K562 (cell line): ENCODE measurements at regions not wholly inside any gene's neighbourhood (a gene's known extent, or its start where the extent isn't known, plus 50 kb on each side); places are given as distances from the start of the nearest gene placed in this dataset.

Experiments used
- ATAC-seq: fragments of 200-7000 bp; cut with Tn5 transposase; 3 replicates; pipeline ENCODE4 v1.9.1; 2020; ENCODE audit warnings: moderate library complexity
- BruUV-seq: library from RNA; stranded (reverse); fragments of 400-500 nt; replicated peaks from 2 replicates; lab custom pipeline; 2021; lab: Mats Ljungman, UMichigan
- CTCF ChIA-PET: fragments of 300-600 bp; formaldehyde crosslinking; extraction: SDS; loops from one replicate; lab custom pipeline; 2021; ENCODE audit warnings: low intra/inter-chr PET ratio; lab: Yijun Ruan, JAX
- POLR2A ChIA-PET: fragments of 300-600, 350-650 bp; sonication (Branson Sonifier 250); formaldehyde crosslinking; extraction: SDS; loops from one replicate; lab custom pipeline; 2021; ENCODE audit warnings: antibody characterized with exemption, inconsistent platforms; lab: Yijun Ruan, JAX
- DNase-seq, 4 experiments: peaks; one replicate each; pipeline versions ENCODE4 v3.0.0 to v3.0.0-alpha.2; 2011 to 2018; ENCODE audit warnings: low spot score in 3 of 4, mixed read lengths in 3 of 4; ENCODE audit errors: extremely low read depth in 1 of 4
- FAIRE-seq: peaks from 2 replicates; lab custom pipeline; 2011; peaks lifted over from hg19 to GRCh38; lab: Jason Lieb, UNC
- H2AFZ ChIP-seq: 2 replicates; pipeline ENCODE4 v1.6.0; 2011; ENCODE audit warnings: low read depth, low read length, control low read depth, inconsistent platforms
- H3K27ac ChIP-seq: fragments of 200-600 bp; 3 replicates; pipeline ENCODE4 v1.8.0; 2011; ENCODE audit warnings: low read depth, mild to moderate bottlenecking, control low read depth, inconsistent platforms, low read length, moderate library complexity, mixed read lengths; ENCODE audit errors: extremely low read depth
- H3K27me3 ChIP-seq, 2 experiments: fragments of 300-600 bp in 1 of 2; 2 replicates in 1 of 2; 3 replicates in 1 of 2; pipeline versions ENCODE4 v1.6.0 to v1.8.0; 2011; ENCODE audit warnings: inconsistent platforms in 2 of 2, low read length in 2 of 2, mild to moderate bottlenecking in 1 of 2, mixed read lengths in 1 of 2, moderate library complexity in 1 of 2; ENCODE audit not compliant: control insufficient read depth in 2 of 2, insufficient read depth in 2 of 2
- H3K36me3 ChIP-seq: fragments of 300-600 bp; 3 replicates; pipeline ENCODE4 v1.8.0; 2011; ENCODE audit warnings: mild to moderate bottlenecking, low read length, inconsistent platforms; ENCODE audit not compliant: control insufficient read depth, insufficient read depth
- H3K4me1 ChIP-seq, 2 experiments: fragments of 200-600 bp in 1 of 2; replicated peaks in 1 of 2; 2 replicates in 1 of 2; 3 replicates in 1 of 2; pipeline versions ENCODE4 v1.5.1 to v1.8.0; 2011; ENCODE audit warnings: inconsistent platforms in 2 of 2, low read length in 2 of 2, mild to moderate bottlenecking in 1 of 2, mixed read lengths in 1 of 2, moderate library complexity in 1 of 2; ENCODE audit not compliant: control insufficient read depth in 2 of 2, insufficient read depth in 2 of 2
- H3K4me2 ChIP-seq: 2 replicates; pipeline ENCODE4 v1.6.1; 2011; ENCODE audit warnings: low read length, control low read depth, inconsistent platforms, mixed read lengths; ENCODE audit not compliant: insufficient read depth
- H3K4me3 ChIP-seq: fragments of 200-600 bp; sonication (generic), shearing (Covaris generic); 2 replicates; pipeline ENCODE4 v1.5.1; 2016; ENCODE audit warnings: control low read depth, inconsistent platforms
- H3K79me2 ChIP-seq: fragments of 200-600 bp; 3 replicates; pipeline ENCODE4 v1.8.0; 2011; ENCODE audit warnings: low read length, inconsistent platforms; ENCODE audit not compliant: control insufficient read depth, insufficient read depth
- H3K9ac ChIP-seq, 2 experiments: 2 replicates each; pipeline versions ENCODE4 v1.6.0 to v1.6.1; 2011; ENCODE audit warnings: low read depth in 2 of 2, low read length in 2 of 2, control low read depth in 1 of 2, inconsistent platforms in 1 of 2, mild to moderate bottlenecking in 1 of 2, mixed read lengths in 1 of 2; ENCODE audit not compliant: insufficient read depth in 1 of 2
- H3K9me1 ChIP-seq: one replicate; pipeline ENCODE4 v1.6.0; 2011; ENCODE audit warnings: inconsistent platforms, mild to moderate bottlenecking, low read length, moderate library complexity; ENCODE audit not compliant: control insufficient read depth, insufficient read depth
- H3K9me3 ChIP-seq: replicated peaks from 2 replicates; pipeline ENCODE4 v1.5.1; 2011; ENCODE audit warnings: low read depth, low read length, inconsistent platforms; ENCODE audit not compliant: control insufficient read depth, insufficient read depth
- H4K20me1 ChIP-seq: replicated peaks from 2 replicates; pipeline ENCODE4 v1.6.1; 2011; ENCODE audit warnings: low read length, inconsistent platforms, mixed read lengths; ENCODE audit not compliant: control insufficient read depth, insufficient read depth
- CCNT2 ChIP-seq: IDR thresholded peaks from 2 replicates; pipeline ENCODE4 v1.6.1; 2011; ENCODE audit warnings: borderline replicate concordance, low read depth, mild to moderate bottlenecking, moderate library complexity, mixed read lengths, low read length; ENCODE audit not compliant: insufficient read length; ENCODE audit errors: extremely low read depth
- CHD2 ChIP-seq: IDR thresholded peaks from 2 replicates; pipeline ENCODE4 v1.6.1; 2011; ENCODE audit warnings: low read depth, low read length
- FOXP1 ChIP-seq: sonication (generic); formaldehyde crosslinking; IDR thresholded peaks from 2 replicates; pipeline ENCODE4 v1.8.0; 2022; ENCODE audit warnings: mild to moderate bottlenecking, missing genetic modification reagents
- HNRNPK ChIP-seq: fragments of 200-400 bp; formaldehyde crosslinking; IDR thresholded peaks from one replicate; pipeline ENCODE4 v1.6.1; 2018; ENCODE audit warnings: mild to moderate bottlenecking, low read depth, low read length; ENCODE audit not compliant: poor library complexity, severe bottlenecking
- IFI16 ChIP-seq: fragments of 250-450 bp; sonication (Bioruptor Pico); IDR thresholded peaks from 2 replicates; pipeline ENCODE4 v2.1.2; 2022; ENCODE audit warnings: mild to moderate bottlenecking, inconsistent platforms
- NFXL1 ChIP-seq: fragments of 450-650 bp; formaldehyde crosslinking; IDR thresholded peaks from 2 replicates; pipeline ENCODE4 v1.4.0; 2021; ENCODE audit warnings: mild to moderate bottlenecking
- SIX5 ChIP-seq, 2 experiments: IDR thresholded peaks; 2 replicates each; pipeline ENCODE4 v1.6.1; 2011; ENCODE audit warnings: low read length in 2 of 2, borderline replicate concordance in 1 of 2, low read depth in 1 of 2, mild to moderate bottlenecking in 1 of 2, moderate library complexity in 1 of 2; ENCODE audit not compliant: insufficient read depth in 1 of 2
- SREBF2 ChIP-seq: sonication (generic); formaldehyde crosslinking; IDR thresholded peaks from 2 replicates; pipeline ENCODE4 v1.4.0; 2020; ENCODE audit warnings: mild to moderate bottlenecking, missing genetic modification reagents
- ZNF184 ChIP-seq: sonication (generic); formaldehyde crosslinking; IDR thresholded peaks from 2 replicates; pipeline ENCODE4 v1.5.0; 2020; ENCODE audit warnings: missing genetic modification reagents
- ZNF780A ChIP-seq: fragments of 250-450 bp; sonication (Bioruptor Pico); IDR thresholded peaks from 2 replicates; pipeline ENCODE4 v1.5.0; 2021; ENCODE audit warnings: mild to moderate bottlenecking
- WGBS: fragments of 100-300 bp; shearing (Covaris generic); methylation state at CpG from one replicate; pipeline ENCODE4 v1.1.6; 2016; ENCODE audit warnings: low coverage, mixed read lengths; ENCODE audit not compliant: insufficient coverage; ENCODE audit errors: missing lambda C conversion rate; 5-methylcytosine and 5-hydroxymethylcytosine counted together
- in situ Hi-C: fragments of 300-500 bp; cut with MboI; formaldehyde crosslinking; loops from 4 replicates; pipeline ENCODE4 v1.15.0; 2018; ENCODE audit warnings: inconsistent platforms, mixed read lengths
- intact Hi-C: fragments of 100-400 bp; cut with micrococcal nuclease; formaldehyde crosslinking; loops from 2 replicates; pipeline ENCODE4 v1.14.2; 2022

- H3K27me3 ChIP-seq, result no peaks in the 10 kb centered on the region
- in situ Hi-C loops (no loop called here), intact Hi-C loops (no loop called here)
- no peaks in the 10 kb centered on the region for H3K9me3 ChIP-seq
- H3K4me2 ChIP-seq, result no peak overlapping the region
- H3K36me3 ChIP-seq, result no peaks in the 10 kb centered on the region
- no peak overlapping the region for H3K4me3 ChIP-seq
- BruUV-seq, result no TSS peak
- H3K9ac ChIP-seq, result no peak overlapping the region
- no peak overlapping the region for H2AFZ ChIP-seq
- FAIRE-seq (no peak), ATAC-seq (no peak), DNase-seq (no peak)
- TF ChIP-seq CCNT2 (no peak), SIX5 (IDR thresholded peaks at IDR 0.05; ENCODE audit: borderline replicate concordance in 1 of 2, insufficient read depth in 1 of 2, low read depth in 1 of 2, low read length in 2 of 2) (no peak), SREBF2 (CRISPR knock-in tag) (no peak), CHD2 (no peak), FOXP1 (CRISPR knock-in tag) (no peak), IFI16 (CRISPR knock-in tag) (no peak), ZNF184 (no peak), HNRNPK (no peak), ZNF780A (CRISPR knock-in tag) (no peak), NFXL1 (no peak)
- no peaks in the 10 kb centered on the region; a peak in 1 of 5 replicates for H3K4me1 ChIP-seq
- CTCF ChIA-PET, result no interaction called here
- 0% methylated on average over 2 of the region's 2 CpGs for WGBS
- H3K79me2 ChIP-seq, result no peaks in the 10 kb centered on the region
- H3K9me1 ChIP-seq, result no peaks in the 10 kb centered on the region
- POLR2A ChIA-PET, result no interaction called here
- H3K27ac ChIP-seq, result no peak overlapping the region
- no peaks in the 10 kb centered on the region for H4K20me1 ChIP-seq
Measured at GRCh38 chr21:22456241-22456640, 1458.0 kb downstream of the NCAM2 start.
